GM23338 (cell line): ENCODE measurements at regions not wholly inside any gene's neighbourhood (a gene's known extent, or its start where the extent isn't known, plus 50 kb on each side); places are given as distances from the start of the nearest gene placed in this dataset.

Experiments
- CREB1 ChIP-seq: fragments of 250-450 bp; sonication (Bioruptor Pico); IDR thresholded peaks from 2 replicates; pipeline ENCODE4 v1.5.0; 2020; ENCODE audit warnings: low read depth, mild to moderate bottlenecking, moderate library complexity
- EZH2 ChIP-seq: fragments of 200-600 bp; sonication (generic); IDR thresholded peaks from one replicate; pipeline ENCODE4 v1.8.0; 2017; ENCODE audit warnings: antibody characterized with exemption, mild to moderate bottlenecking, low read depth; ENCODE audit not compliant: unreplicated experiment
- EZH2phosphoT487 ChIP-seq: fragments of 200-600 bp; sonication (generic); IDR thresholded peaks from one replicate; pipeline ENCODE4 v1.8.1; 2018; ENCODE audit warnings: antibody characterized with exemption; ENCODE audit not compliant: unreplicated experiment
- JUNB ChIP-seq: IDR thresholded peaks from one replicate; pipeline ENCODE4 v1.6.1; 2016; ENCODE audit warnings: antibody characterized with exemption; ENCODE audit not compliant: unreplicated experiment
- NANOG ChIP-seq: IDR thresholded peaks from 2 replicates; pipeline ENCODE4 v1.6.1; 2016; ENCODE audit warnings: antibody characterized with exemption, borderline replicate concordance
- POLR2AphosphoS5 ChIP-seq: IDR thresholded peaks from 2 replicates; pipeline ENCODE4 v1.6.1; 2016; ENCODE audit warnings: antibody characterized with exemption, low read depth
- STAT1 ChIP-seq: IDR thresholded peaks from one replicate; pipeline ENCODE4 v1.6.1; 2016; ENCODE audit warnings: antibody characterized with exemption; ENCODE audit not compliant: unreplicated experiment
- ZNF331 ChIP-seq: fragments of 250-450 bp; sonication (Bioruptor Pico); IDR thresholded peaks from 2 replicates; pipeline ENCODE4 v1.5.0; 2020; ENCODE audit warnings: low read depth, mild to moderate bottlenecking, moderate library complexity
- TF ChIP-seq, protein P1 (sequence below), 2 experiments: fragments of 200-600 bp in 1 of 2; sonication (generic) in 1 of 2; conservative IDR thresholded peaks; 2 replicates each; pipeline versions ENCODE4 v1.5.1 to v1.6.1; 2016 to 2017; ENCODE audit warnings: antibody characterized with exemption in 2 of 2, low read depth in 2 of 2, mild to moderate bottlenecking in 2 of 2, moderate library complexity in 1 of 2
- TF ChIP-seq, protein P2 (sequence below): IDR thresholded peaks from one replicate; pipeline ENCODE4 v1.6.1; 2018; ENCODE audit warnings: antibody characterized with exemption; ENCODE audit not compliant: unreplicated experiment

- TF ChIP-seq, protein P1, sequence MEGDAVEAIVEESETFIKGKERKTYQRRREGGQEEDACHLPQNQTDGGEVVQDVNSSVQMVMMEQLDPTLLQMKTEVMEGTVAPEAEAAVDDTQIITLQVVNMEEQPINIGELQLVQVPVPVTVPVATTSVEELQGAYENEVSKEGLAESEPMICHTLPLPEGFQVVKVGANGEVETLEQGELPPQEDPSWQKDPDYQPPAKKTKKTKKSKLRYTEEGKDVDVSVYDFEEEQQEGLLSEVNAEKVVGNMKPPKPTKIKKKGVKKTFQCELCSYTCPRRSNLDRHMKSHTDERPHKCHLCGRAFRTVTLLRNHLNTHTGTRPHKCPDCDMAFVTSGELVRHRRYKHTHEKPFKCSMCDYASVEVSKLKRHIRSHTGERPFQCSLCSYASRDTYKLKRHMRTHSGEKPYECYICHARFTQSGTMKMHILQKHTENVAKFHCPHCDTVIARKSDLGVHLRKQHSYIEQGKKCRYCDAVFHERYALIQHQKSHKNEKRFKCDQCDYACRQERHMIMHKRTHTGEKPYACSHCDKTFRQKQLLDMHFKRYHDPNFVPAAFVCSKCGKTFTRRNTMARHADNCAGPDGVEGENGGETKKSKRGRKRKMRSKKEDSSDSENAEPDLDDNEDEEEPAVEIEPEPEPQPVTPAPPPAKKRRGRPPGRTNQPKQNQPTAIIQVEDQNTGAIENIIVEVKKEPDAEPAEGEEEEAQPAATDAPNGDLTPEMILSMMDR (conservative IDR thresholded peaks at IDR 0.05; ENCODE audit: low read depth in 2 of 2) = no peak
- TF ChIP-seq STAT1 (no peak), EZH2phosphoT487 (no peak), EZH2 (no peak), POLR2AphosphoS5 (no peak), CREB1 (CRISPR knock-in tag) (no peak), JUNB (no peak), ZNF331 (CRISPR knock-in tag) (no peak), NANOG (no peak)
- TF ChIP-seq, protein P2, sequence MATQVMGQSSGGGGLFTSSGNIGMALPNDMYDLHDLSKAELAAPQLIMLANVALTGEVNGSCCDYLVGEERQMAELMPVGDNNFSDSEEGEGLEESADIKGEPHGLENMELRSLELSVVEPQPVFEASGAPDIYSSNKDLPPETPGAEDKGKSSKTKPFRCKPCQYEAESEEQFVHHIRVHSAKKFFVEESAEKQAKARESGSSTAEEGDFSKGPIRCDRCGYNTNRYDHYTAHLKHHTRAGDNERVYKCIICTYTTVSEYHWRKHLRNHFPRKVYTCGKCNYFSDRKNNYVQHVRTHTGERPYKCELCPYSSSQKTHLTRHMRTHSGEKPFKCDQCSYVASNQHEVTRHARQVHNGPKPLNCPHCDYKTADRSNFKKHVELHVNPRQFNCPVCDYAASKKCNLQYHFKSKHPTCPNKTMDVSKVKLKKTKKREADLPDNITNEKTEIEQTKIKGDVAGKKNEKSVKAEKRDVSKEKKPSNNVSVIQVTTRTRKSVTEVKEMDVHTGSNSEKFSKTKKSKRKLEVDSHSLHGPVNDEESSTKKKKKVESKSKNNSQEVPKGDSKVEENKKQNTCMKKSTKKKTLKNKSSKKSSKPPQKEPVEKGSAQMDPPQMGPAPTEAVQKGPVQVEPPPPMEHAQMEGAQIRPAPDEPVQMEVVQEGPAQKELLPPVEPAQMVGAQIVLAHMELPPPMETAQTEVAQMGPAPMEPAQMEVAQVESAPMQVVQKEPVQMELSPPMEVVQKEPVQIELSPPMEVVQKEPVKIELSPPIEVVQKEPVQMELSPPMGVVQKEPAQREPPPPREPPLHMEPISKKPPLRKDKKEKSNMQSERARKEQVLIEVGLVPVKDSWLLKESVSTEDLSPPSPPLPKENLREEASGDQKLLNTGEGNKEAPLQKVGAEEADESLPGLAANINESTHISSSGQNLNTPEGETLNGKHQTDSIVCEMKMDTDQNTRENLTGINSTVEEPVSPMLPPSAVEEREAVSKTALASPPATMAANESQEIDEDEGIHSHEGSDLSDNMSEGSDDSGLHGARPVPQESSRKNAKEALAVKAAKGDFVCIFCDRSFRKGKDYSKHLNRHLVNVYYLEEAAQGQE = no peak
Observed at GRCh38 chr5:86493777-86494176, 124.0 kb upstream of the COX7C start.
